ENCODE measurements at regions not wholly inside any gene's neighbourhood (a gene's known extent, or its start where the extent isn't known, plus 50 kb on each side); places are given as distances from the start of the nearest gene placed in this dataset.

DNA sequence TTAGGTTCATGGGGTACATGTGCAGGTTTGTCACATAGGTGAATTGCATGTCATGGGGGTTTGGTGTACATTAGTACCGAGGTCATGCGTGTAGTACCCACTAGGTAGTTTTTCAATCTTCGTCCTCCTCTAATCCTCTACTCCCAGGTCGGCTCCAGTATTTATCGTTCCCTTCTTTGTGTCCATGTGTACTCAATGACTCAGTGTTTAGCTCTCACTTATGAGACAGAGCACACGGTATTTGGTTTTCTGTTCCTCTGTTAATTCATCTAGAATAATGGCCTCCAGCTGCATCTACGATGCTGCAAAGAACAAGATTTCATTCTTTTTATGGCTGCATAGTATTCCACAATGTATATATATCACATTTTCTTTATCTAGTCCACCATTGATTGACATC is 850.9 kb upstream of the MDGA2 start:
- DNase-seq (ENCODE audit: low read depth, low spot score) = no peak
- POLR2A ChIA-PET = no interaction called here
- H3K27me3 ChIP-seq (ENCODE audit: control insufficient read depth, insufficient read depth, low read length) = no peaks in the 10 kb centered on the region
- H3K27ac ChIP-seq (ENCODE audit: low read depth, low read length) = no peak overlapping the region
- H3K4me3 ChIP-seq (ENCODE audit: low read depth, low read length) = no peak overlapping the region
- TF ChIP-seq, protein P1, sequence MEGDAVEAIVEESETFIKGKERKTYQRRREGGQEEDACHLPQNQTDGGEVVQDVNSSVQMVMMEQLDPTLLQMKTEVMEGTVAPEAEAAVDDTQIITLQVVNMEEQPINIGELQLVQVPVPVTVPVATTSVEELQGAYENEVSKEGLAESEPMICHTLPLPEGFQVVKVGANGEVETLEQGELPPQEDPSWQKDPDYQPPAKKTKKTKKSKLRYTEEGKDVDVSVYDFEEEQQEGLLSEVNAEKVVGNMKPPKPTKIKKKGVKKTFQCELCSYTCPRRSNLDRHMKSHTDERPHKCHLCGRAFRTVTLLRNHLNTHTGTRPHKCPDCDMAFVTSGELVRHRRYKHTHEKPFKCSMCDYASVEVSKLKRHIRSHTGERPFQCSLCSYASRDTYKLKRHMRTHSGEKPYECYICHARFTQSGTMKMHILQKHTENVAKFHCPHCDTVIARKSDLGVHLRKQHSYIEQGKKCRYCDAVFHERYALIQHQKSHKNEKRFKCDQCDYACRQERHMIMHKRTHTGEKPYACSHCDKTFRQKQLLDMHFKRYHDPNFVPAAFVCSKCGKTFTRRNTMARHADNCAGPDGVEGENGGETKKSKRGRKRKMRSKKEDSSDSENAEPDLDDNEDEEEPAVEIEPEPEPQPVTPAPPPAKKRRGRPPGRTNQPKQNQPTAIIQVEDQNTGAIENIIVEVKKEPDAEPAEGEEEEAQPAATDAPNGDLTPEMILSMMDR (IDR thresholded peaks at IDR 0.05; ENCODE audit: low read depth, low read length) = no peak
- peaks cover 4% of the 10 kb centered on the region for H3K9me3 ChIP-seq (ENCODE audit: control insufficient read depth, insufficient read depth, low read length)
- CTCF ChIA-PET = no interaction called here

DNA sequence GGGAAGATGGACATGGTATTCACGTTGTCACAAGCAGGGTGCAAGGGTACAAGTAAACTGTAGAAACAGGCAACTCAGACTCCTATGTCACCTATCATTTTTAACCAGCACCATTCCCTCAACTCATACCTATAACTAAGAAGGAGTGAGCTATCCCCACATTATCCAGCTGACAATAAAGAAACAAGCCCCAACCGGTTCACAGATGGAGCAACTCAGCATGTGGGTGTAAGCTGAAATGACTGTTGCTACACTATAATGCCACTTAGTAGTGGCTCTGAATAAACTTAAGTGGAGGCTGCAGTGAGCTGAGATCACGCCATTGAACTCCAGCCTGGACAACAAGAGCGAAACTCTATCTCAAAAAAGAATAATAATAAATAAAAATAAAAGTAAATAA is 829.5 kb upstream of the MDGA2 start:
- Histone ChIP-seq H3K27ac (ENCODE audit: low read depth, low read length) (no peak overlapping the region), H3K9me3 (ENCODE audit: control insufficient read depth, insufficient read depth, low read length) (peaks cover 4% of the 10 kb centered on the region; the same call in 1 of the 2 replicates), H3K27me3 (ENCODE audit: control insufficient read depth, insufficient read depth, low read length) (no peaks in the 10 kb centered on the region), H3K4me3 (ENCODE audit: low read depth, low read length) (no peak overlapping the region)
- POLR2A ChIA-PET = no interaction called here
- CTCF ChIA-PET = no interaction called here
- TF ChIP-seq, protein P1 (IDR thresholded peaks at IDR 0.05; ENCODE audit: low read depth, low read length) = no peak
- DNase-seq (ENCODE audit: low read depth, low spot score) = no peak

DNA sequence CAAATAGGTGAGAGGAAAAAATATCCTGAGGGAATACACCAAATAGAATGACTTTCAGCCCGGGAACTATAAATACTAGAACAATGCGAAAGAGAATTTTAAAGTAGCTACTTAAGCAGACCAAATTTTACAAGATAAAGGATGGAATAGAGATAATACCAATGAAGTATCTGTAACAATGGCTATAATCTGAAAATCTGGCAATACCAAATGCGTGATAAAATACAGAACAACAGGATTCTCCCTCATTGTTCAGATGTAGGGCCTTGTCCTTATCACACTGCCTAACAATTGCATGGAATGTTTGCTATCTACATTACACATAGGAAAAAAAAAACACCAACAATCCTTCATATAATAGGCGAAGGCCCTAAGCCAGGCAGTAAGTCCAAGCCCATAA is 815.4 kb upstream of the MDGA2 start:
- POLR2A ChIA-PET = no interaction called here

DNA sequence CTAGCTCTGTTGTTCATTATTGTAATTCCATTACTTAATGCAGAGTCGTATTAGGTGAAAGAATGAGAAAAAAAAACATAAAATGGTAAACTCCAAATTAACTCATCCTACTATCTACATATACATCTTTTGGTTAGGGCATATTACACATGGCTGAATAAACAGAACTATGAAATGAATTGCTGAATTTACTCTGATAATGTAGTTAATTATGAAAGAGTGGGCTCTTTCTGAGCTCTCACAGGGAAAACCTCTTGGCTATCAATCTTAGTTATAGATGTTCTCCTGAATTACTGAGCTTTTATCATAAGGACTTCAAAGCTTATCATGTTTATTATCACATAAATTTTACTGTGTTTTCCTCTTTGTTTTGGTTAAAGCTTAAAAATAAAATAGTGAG is 798.5 kb upstream of the MDGA2 start:
- no peaks in the 10 kb centered on the region for H3K27me3 ChIP-seq (ENCODE audit: control insufficient read depth, insufficient read depth, low read length)
- H3K4me3 ChIP-seq (ENCODE audit: low read depth, low read length) = no peak overlapping the region
- POLR2A ChIA-PET = no interaction called here
- H3K27ac ChIP-seq (ENCODE audit: low read depth, low read length) = no peak overlapping the region
- CTCF ChIA-PET = interaction anchor here (0.6 kb wide), 1 partner anchor 699 kb away, joined by 7 read pairs; no protein-coding TSS in a partner anchor
- DNase-seq (ENCODE audit: low read depth, low spot score) = no peak
- peaks cover 8% of the 10 kb centered on the region; the same call in 1 of the 2 replicates for H3K9me3 ChIP-seq (ENCODE audit: control insufficient read depth, insufficient read depth, low read length)
- TF ChIP-seq, protein P1 (IDR thresholded peaks at IDR 0.05; ENCODE audit: low read depth, low read length) = no peak

More for the DNA sequence above, 815.4 kb upstream of the MDGA2 start:
- no peak for DNase-seq (ENCODE audit: low read depth, low spot score)
- H3K27ac ChIP-seq (ENCODE audit: low read depth, low read length) = no peak overlapping the region
- H3K4me3 ChIP-seq (ENCODE audit: low read depth, low read length) = no peak overlapping the region
- TF ChIP-seq, protein P1 (IDR thresholded peaks at IDR 0.05; ENCODE audit: low read depth, low read length) = no peak
- H3K27me3 ChIP-seq (ENCODE audit: control insufficient read depth, insufficient read depth, low read length) = no peaks in the 10 kb centered on the region
- peaks cover 6% of the 10 kb centered on the region; the same call in 1 of the 2 replicates for H3K9me3 ChIP-seq (ENCODE audit: control insufficient read depth, insufficient read depth, low read length)
- CTCF ChIA-PET = no interaction called here

DNA sequence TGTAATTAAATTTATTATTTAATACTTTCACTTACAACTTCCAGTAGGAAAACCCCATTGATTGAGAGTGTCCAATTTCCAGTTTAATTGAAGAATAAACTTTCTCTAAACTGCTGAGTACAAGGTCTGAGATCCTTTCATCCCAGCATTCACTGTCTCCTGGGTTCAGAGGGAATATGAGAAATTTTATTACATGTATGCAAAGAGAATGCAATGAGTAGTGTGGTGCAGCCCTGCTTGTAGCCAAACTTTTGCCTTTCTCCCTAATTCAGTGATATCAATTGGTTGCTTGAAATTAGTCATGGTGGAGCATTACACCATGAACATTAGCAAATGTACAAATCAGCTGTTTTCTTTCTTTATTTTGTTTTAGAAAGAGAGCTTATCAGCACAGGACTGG is 780.6 kb upstream of the MDGA2 start:
- no peak overlapping the region for H3K27ac ChIP-seq (ENCODE audit: low read depth, low read length)
- no peak overlapping the region for H3K4me3 ChIP-seq (ENCODE audit: low read depth, low read length)
- POLR2A ChIA-PET = no interaction called here
- CTCF ChIA-PET = no interaction called here
- no peaks in the 10 kb centered on the region for H3K27me3 ChIP-seq (ENCODE audit: control insufficient read depth, insufficient read depth, low read length)
- no peaks in the 10 kb centered on the region for H3K9me3 ChIP-seq (ENCODE audit: control insufficient read depth, insufficient read depth, low read length)
- TF ChIP-seq, protein P1 (IDR thresholded peaks at IDR 0.05; ENCODE audit: low read depth, low read length) = no peak
- DNase-seq (ENCODE audit: low read depth, low spot score) = no peak

Measured in AG04450 (cell line).